ENCODE measurements at regions not wholly inside any gene's neighbourhood (a gene's known extent, or its start where the extent isn't known, plus 50 kb on each side); places are given as distances from the start of the nearest gene placed in this dataset.

- TF ChIP-seq, protein P1, sequence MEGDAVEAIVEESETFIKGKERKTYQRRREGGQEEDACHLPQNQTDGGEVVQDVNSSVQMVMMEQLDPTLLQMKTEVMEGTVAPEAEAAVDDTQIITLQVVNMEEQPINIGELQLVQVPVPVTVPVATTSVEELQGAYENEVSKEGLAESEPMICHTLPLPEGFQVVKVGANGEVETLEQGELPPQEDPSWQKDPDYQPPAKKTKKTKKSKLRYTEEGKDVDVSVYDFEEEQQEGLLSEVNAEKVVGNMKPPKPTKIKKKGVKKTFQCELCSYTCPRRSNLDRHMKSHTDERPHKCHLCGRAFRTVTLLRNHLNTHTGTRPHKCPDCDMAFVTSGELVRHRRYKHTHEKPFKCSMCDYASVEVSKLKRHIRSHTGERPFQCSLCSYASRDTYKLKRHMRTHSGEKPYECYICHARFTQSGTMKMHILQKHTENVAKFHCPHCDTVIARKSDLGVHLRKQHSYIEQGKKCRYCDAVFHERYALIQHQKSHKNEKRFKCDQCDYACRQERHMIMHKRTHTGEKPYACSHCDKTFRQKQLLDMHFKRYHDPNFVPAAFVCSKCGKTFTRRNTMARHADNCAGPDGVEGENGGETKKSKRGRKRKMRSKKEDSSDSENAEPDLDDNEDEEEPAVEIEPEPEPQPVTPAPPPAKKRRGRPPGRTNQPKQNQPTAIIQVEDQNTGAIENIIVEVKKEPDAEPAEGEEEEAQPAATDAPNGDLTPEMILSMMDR (IDR thresholded peaks at IDR 0.05; ENCODE audit: poor library complexity) = no peak
- TF ChIP-seq EZH2 (IDR thresholded peaks at IDR 0.05; ENCODE audit: borderline replicate concordance) = no peak
Measured at GRCh38 chr15:47951781-47952180, 169.0 kb upstream of the SLC24A5 start.
